GM18505 (cell line): ENCODE measurements at regions not wholly inside any gene's neighbourhood (a gene's known extent, or its start where the extent isn't known, plus 50 kb on each side); places are given as distances from the start of the nearest gene placed in this dataset.
A peak's percentile ranks its signal among the peaks of the same experiment; 100 is the strongest.

Source experiments
- ATAC-seq: cut with Tn5 transposase; IDR thresholded peaks from one replicate; pipeline ENCODE4 v1.9.1; 2021; ENCODE audit not compliant: unreplicated experiment
- POLR2A ChIP-seq: IDR thresholded peaks from 4 replicates; pipeline ENCODE4 v1.6.1; 2011; ENCODE audit warnings: borderline replicate concordance; ENCODE audit not compliant: insufficient read depth, insufficient read length; ENCODE audit errors: extremely low read depth

DNA sequence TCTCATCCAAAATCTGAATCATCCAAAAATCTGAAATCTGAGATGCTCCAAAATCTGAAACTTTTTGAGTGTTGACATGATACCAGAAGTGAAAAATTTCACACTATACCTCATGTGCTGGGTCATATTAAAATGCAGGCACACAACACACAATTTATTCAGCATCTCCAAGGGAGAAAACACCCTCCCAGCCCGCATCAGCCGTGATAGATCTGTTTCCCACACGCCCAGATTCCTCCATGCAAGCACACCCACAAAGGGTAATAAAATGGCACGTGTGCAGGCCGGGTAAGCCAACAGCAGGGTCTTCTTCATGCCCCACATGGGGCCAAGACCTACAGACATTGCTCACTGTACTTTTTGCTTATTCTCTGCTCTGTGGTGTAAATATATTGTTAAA is 173.1 kb upstream of the FERD3L start:
- TF ChIP-seq POLR2A = no peak
- ATAC-seq = no peak

DNA sequence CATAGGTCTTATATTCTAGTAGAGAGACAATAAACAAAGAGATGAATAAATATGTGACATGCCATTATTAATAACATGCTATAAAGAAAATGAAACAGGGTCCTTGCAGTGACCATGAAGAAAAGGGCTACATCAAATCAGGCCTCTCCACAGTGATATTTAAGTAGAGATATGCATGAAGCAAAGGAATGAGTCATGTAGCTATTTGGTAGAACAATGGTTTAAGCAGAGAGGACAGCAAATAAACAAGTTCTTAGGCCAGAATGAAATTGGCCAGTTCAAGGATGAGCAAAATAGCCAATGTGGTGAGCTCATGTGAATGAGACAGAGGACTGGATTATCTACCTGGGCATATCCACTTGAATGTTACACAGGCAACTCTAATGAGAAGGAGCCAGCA is 172.2 kb upstream of the FERD3L start:
- TF ChIP-seq POLR2A = no peak
- ATAC-seq = no peak

GRCh38 chr7:19312416-19312815 is 167.2 kb upstream of the FERD3L start:
- TF ChIP-seq POLR2A = no peak
- ATAC-seq = no peak

- ATAC-seq = no peak
- no peak for TF ChIP-seq POLR2A
Observed at GRCh38 chr7:19307554-19307953, 162.3 kb upstream of the FERD3L start.

GRCh38 chr7:19305698-19306097 is 160.5 kb upstream of the FERD3L start:
- ATAC-seq = peak; percentile 76
- TF ChIP-seq POLR2A = no peak

GRCh38 chr7:19304086-19304485 is 158.9 kb upstream of the FERD3L start:
- ATAC-seq = no peak
- no peak for TF ChIP-seq POLR2A

DNA sequence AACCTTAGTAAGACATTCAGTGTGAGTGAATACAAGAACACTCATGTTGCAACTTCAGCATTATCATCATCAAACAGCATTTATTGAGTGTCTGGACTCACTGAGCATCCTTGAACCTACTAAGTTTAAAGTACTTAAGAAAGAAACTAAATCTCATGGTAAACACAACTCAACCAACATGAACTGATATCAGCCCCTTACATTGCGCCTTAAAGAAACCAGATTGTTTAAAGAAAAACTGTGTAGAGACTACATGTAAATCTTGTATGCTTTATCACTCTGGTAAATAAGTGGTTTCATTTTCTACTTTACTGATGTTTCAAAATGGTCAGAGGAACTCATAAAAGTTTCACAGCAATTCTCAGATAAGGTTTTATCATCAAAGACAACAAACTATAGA is 157.5 kb upstream of the FERD3L start:
- TF ChIP-seq POLR2A = no peak
- no peak for ATAC-seq

DNA sequence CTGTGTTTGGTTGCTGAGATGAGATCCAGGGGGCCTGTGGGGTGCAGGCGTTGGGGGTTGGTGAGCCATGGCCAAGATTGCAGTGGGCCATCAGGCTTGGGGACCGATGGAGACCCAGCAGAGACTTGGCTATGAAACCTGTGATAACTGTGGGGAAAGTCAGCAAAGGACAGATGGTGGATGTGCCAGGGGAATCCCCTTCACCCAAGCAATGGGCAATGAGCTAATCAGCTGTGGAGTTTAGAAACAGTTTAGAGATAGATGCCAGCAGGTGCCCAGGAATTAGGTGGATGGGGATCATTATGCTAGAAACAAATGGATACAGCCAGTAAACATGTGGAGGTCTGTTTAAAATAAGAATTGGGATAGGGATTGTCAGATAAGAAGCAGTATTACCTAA is 151.4 kb upstream of the FERD3L start:
- no peak for TF ChIP-seq POLR2A
- no peak for ATAC-seq

GRCh38 chr7:19295376-19295775 is 150.2 kb upstream of the FERD3L start:
- ATAC-seq = no peak
- no peak for TF ChIP-seq POLR2A

- ATAC-seq = no peak
- TF ChIP-seq POLR2A = no peak
Observed at GRCh38 chr7:19294619-19295018, 149.4 kb upstream of the FERD3L start.

GRCh38 chr7:19293431-19293830 is 148.2 kb upstream of the FERD3L start:
- no peak for TF ChIP-seq POLR2A
- no peak for ATAC-seq

DNA sequence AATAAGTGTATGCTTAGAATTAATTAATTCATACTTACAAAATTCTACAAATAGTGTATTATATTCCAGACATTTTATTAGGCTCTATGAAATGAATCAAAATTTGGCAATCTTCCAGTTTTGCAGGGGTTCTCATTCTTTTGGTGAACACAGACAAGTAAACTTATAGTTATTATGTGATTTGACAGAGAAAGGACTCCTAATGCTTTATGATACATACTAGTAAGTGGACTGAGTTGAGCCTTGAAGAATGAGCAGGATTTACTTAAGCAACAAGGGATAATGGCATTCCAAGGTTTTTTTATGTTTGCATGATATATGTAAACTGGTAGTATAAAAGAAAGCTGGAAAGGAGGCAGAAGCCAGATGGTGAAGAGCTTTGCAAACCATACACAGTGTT is 145.7 kb upstream of the FERD3L start:
- no peak for ATAC-seq
- no peak for TF ChIP-seq POLR2A

GRCh38 chr7:19290066-19290465 is 144.8 kb upstream of the FERD3L start:
- no peak for TF ChIP-seq POLR2A
- ATAC-seq = no peak

DNA sequence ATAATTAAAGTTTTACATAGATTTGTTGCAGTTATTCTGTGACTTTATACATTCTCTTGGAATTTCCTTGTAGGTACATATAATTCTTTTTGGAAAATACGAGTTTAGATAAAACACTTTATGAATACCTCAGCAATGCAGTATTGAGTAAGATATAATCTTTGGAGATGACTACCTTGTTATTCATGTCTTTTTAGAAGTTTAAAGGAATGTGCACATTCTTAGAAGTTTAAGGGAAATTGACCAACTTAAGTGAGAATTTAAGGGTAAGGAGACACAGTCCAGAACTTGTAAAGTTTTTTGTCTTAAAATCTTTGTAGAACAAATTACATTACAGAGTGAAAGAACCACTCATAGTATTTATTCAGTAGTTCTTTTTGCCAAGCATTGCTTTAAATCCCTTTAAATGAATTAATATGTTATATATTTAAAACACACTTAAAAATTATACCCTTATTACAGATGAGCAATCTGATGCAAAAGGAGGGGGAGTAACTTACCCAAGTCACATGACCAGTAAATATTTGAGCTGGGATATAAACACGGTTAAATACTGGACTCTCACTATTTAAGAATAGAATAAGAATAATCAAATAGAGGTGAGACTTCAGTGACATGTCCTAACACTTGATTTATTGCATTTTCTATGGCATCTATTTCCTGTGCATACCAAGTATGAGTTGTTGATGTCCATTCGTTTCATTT is 139.5 kb upstream of the FERD3L start:
- no peak for TF ChIP-seq POLR2A
- no peak for ATAC-seq

DNA sequence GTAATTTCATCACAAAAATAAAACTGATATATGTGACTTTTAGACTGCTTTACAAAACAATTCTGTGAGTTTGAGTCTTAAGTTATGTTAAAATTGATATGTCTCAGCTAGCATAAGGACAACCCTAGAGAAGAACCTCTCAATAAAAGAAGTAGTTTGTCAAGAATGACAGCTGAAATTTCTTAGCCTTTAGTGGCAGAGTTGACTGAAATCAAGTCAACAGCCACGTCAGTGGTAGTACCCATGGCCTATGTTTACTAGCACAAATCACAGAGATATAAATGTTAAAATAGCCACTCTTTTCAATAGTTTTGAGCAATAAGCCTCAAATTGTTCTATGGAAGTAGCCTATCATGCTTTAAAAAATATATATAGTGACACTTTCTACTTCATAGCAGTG is 138.9 kb upstream of the FERD3L start:
- TF ChIP-seq POLR2A = no peak
- no peak for ATAC-seq
